Tibial nerve (tissue), 4 donors: ENCODE measurements at regions not wholly inside any gene's neighbourhood (a gene's known extent, or its start where the extent isn't known, plus 50 kb on each side); places are given as distances from the start of the nearest gene placed in this dataset.

ENCODE experiments used
- CTCF ChIP-seq, 5 experiments: fragments of 200-600 bp in 3 of 5; fragments of 450-650 bp in 2 of 5; sonication (generic) in 3 of 5; IDR thresholded peaks; one replicate each; pipeline ENCODE4 v1.5.1; 2016 to 2019; ENCODE audit warnings: antibody characterized with exemption in 5 of 5, mild to moderate bottlenecking in 3 of 5, moderate library complexity in 2 of 5
- EP300 ChIP-seq, 2 donors: sonication (generic); formaldehyde crosslinking; IDR thresholded peaks; one replicate each; pipeline ENCODE4 v1.6.1; 2017; ENCODE audit warnings: antibody characterized with exemption in 2 of 2, mild to moderate bottlenecking in 1 of 2

- TF ChIP-seq CTCF (IDR thresholded peaks at IDR 0.05) (no peak), EP300 (IDR thresholded peaks at IDR 0.05) (no peak)
These were observed 1015.9 kb downstream of the REEP3 start for GRCh38 chr10:64537112-64537511.
